ENCODE measurements at regions not wholly inside any gene's neighbourhood (a gene's known extent, or its start where the extent isn't known, plus 50 kb on each side); places are given as distances from the start of the nearest gene placed in this dataset.

DNA sequence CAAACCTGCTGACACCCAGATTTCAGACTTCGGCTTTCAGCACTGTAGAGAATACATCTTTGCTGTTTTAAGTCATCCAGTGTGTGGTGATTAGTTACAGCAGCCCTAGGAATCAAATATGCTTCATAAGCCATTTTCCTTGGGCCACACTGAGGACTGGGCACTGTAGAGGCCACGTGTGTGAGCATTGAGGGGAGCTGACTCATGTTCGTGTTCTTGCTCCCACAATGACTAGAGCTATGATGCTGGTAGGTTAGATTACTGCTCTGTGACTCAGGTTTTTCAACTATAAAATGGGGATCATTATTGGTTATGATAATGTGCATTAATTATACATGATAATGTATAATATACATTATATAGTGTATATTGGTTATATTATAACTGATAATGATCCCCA lies 96.5 kb upstream of the PALM2AKAP2 start:
- DNase-seq, result no peak

DNA sequence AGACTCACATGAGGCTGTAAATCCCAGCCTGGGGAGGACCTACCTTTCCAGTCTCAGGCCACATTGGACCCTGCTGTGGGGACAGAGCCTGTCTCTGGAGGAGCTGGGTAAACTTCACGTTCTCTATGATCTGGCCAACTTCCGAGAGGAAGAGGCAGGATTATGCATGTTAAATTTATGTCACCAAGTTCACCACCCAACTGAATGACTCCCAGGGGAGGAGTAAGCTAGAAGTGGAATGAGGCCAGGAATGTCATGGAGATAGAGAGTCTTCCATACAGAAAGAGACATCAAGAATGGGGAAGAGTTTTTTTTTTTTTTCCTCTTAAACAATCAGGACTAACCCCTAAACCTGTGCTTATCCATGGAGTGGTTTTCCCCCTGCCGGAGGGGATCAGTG lies 90.3 kb upstream of the PALM2AKAP2 start:
- DNase-seq, result no peak

DNA sequence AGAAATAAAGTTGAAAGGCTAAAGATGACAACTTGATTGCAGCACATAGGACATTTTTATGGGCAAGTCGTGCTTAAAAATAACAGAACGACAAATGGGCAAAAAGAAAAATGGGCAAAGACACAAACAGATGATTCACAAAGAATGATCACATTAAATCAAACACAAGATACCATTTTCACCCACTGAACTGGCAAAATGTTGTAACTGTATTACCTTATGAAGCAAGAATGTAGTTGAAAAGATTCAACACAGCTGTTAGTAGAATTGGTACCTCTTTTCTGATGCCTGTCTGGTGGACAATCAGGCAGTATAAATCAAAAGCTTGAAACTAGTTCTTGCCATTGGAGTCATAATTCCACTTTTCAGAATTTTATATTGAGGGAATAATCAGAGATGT lies 81.0 kb upstream of the PALM2AKAP2 start:
- DNase-seq, result no peak

GRCh38 chr9:109704546-109704945 lies 75.5 kb upstream of the PALM2AKAP2 start:
- DNase-seq, result no peak

DNA sequence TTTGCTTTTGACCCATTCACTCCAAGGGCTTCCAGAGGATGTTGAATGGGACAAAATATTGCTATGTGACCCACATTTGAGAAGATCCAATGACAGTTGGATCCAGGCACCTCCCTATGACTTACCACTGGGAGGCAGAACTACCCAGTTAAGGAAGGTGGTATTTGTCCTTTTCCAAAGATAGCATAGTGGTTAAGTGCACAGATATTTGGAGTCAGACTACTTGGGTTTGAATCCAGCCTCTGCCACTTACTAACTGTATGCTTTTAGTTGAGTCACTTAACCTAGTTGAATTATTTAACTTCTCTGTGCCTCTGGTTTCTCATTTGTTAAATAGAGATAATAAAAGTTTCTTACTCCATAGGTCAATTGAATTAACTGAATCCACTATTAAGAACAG lies 74.5 kb upstream of the PALM2AKAP2 start:
- DNase-seq, result no peak

DNA sequence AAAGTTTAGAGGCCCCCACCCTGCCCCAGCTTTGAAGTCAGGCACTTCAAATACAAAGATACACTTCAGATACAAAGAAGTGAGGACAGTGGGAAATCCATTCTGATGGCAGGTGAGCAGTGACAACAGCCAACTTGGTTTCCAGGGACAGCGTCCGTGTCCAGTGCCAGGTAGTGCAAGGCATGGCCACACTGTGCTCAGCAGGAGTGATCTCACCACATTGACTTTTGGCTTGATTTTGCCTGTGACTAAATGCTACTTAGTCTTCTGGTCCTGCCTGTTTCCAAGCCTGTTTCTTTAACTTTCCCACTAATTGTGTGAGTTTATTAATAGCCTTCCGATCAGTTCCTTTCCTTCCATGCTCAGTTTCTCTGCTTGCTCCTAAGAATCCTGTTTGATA lies 72.6 kb upstream of the PALM2AKAP2 start:
- no peak for DNase-seq

GRCh38 chr9:109708451-109708945 lies 71.5 kb upstream of the PALM2AKAP2 start:
- DNase-seq, result no peak

- DNase-seq, result no peak
Measured at GRCh38 chr9:109709866-109710265, 70.1 kb upstream of the PALM2AKAP2 start.

DNA sequence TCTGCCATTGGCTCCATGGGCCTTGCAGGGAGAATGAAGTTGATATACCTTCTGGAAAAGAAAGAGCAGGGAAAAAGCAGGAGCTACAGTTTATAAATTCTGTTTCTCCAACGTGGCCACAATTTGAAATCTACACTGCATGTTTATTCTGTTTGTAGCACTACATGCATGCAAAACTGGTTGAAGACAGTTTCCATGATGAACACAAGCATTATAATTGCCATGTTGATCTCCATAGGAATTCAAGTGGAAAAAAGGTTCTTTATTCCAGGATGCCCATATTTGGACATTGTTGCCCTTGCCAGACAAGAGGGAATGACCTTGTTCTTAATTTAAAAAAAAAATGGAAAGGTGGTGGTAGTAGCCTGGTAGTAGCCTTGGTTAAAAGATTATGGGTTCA lies 69.2 kb upstream of the PALM2AKAP2 start:
- DNase-seq, result no peak

GRCh38 chr9:109715344-109715743 lies 64.7 kb upstream of the PALM2AKAP2 start:
- no peak for DNase-seq

DNA sequence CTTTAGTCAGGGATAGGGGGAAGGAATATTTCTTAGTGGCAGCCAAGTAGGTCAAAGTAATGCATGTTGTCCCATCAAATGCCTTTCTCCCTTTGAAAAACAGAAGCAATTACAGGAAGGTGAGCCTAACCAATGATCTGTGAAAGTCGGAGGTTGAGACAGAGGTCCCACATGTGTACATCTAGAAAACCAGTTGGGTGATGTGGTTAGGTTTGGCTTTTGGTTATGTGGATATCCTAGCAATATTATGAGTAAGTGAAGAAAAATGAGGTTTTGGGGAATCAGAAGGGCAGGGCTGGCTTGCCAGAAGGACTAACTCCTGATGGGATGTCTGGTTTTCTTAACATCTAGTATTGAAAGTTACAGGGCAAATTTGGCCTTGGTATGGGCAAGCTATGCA lies 63.4 kb upstream of the PALM2AKAP2 start:
- DNase-seq, result no peak

GRCh38 chr9:109717342-109717741 lies 62.7 kb upstream of the PALM2AKAP2 start:
- DNase-seq, result no peak

GRCh38 chr9:109718861-109719260 lies 61.1 kb upstream of the PALM2AKAP2 start:
- no peak for DNase-seq

DNA sequence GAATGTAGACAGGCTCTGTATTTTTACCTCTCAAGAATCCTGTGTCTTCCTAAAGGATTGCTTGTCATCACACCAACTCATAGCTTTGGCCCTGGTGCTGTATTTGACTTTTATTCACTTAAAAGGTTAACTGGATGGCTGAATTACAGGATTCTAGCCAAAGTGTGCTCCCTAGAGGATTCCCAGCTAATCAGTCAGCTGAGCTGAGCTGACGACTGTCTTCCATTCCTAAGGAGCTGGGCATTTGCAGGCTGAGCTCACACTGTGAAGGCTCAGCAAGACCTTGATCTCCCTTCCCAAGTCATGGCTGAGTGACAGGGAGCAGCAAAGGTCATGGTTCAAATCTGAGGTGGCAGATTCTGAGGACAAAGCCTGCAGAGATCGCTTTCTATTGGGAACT lies 59.0 kb upstream of the PALM2AKAP2 start:
- DNase-seq, result no peak

GRCh38 chr9:109722007-109722406 lies 58.0 kb upstream of the PALM2AKAP2 start:
- DNase-seq, result no peak

- DNase-seq, result no peak
Measured at GRCh38 chr9:109723781-109724180, 56.2 kb upstream of the PALM2AKAP2 start.

DNA sequence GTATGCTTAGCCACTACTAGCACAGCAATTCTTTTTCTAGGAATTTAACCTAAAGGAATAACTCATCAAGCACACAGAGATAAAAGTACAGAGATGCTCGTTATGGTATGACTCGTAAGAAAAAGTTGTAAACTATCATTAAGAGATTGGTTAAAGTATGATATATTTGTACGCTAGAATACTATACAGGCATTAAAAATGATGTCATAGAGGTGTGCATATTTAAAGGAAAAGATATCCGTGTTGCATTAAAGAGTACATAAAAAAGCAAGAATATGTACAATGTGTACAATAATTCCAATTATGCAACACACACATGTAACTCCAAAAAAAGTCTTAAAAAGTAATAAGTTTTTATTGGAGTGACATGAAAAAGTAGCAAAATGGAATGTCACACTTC lies 54.5 kb upstream of the PALM2AKAP2 start:
- no peak for DNase-seq

- no peak for DNase-seq
Measured at GRCh38 chr9:109726119-109726518, 53.9 kb upstream of the PALM2AKAP2 start.

GRCh38 chr9:109728686-109729300 lies 51.2 kb upstream of the PALM2AKAP2 start:
- no peak for DNase-seq

DNA sequence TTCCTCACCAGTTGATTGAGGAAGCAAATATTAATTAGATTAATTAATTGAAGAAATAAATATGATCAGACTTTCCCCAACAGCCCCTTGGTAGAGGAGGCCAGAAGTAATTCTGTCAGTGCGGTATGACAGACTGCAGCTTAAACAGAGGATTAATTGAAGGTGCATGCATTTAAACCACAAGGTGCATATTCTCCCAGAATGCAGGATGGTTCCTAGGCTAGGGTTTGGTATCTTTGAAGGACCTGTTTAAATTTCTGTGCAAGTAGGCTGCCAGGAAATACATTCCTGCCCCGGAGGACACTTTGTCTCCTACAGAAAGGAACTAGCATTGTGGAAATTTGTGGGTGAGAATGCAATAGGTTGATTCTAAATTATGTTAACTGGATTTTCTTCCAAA lies 50.5 kb upstream of the PALM2AKAP2 start:
- DNase-seq, result no peak

Data from NCI-H526 treated with DMSO at 0.1 percent for 48 hours (cell line).